ENCODE measurements at regions not wholly inside any gene's neighbourhood (a gene's known extent, or its start where the extent isn't known, plus 50 kb on each side); places are given as distances from the start of the nearest gene placed in this dataset.
A peak's percentile ranks its signal among the peaks of the same experiment; 100 is the strongest.

GRCh38 chr9:95822583-95823431 is 52.7 kb upstream of the ERCC6L2 start:
- DNase-seq (ENCODE audit: low read depth in 2 of 2) = peak in 1 of 2 donors; percentile 77

DNA sequence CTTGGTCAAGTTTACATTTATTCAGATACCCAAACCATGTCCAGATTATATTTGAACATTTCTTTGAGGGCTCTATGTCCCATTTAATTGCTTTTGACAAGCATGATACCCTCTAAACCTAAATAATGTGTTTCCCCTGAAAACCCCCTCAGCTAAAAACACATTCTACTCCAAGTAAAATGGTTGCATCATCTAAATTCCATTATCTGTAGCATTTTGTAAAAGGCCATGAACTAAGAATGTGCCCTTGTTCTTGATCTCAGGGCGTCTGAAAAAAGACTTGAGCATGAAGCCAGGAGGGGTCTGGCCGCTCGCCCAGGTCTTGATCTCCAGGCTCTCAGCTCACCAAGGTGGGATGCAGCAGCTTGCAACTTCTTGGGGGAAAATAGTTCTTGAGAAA is 53.5 kb upstream of the ERCC6L2 start:
- DNase-seq (ENCODE audit: low read depth in 2 of 2) = no peak

DNA sequence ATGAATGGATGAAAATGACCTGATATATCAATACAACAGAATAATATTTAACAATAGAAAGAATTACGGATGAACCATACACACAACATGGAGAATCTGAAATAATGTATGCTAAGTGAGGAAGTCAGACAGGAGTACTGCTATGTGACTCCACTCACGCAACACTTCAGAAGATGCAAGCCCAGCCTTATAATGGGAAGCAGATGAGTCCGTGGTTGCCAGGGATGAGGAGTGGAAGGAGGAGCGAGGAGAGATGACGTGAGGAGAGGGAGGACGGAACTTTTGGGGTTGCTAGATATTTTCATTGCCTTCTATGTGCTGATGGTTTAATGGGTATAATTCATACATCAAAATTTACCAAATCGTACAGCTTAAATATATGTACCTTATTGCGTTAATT is 55.4 kb upstream of the ERCC6L2 start:
- DNase-seq (ENCODE audit: low read depth in 2 of 2) = no peak

DNA sequence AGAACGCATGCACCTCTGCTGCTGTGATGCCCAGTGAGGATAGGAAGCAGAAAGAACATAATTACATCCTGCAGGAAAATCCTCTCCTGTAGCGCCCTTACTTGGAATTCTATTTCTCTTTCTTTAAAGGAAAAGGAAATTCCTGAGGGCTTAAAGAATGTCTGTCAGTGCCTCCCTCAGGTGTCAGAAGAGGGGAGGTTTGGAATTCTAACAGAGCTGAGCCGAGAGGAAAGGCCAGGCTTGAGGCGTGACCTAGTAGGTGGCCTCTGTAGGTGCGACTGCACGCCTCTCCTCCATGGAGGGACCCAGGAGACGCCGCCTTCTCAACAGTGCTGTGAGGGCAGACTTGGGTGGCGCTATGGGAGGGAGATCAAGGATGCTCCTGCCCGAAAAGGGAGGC is 55.9 kb upstream of the ERCC6L2 start:
- no peak for DNase-seq (ENCODE audit: low read depth in 2 of 2)

DNA sequence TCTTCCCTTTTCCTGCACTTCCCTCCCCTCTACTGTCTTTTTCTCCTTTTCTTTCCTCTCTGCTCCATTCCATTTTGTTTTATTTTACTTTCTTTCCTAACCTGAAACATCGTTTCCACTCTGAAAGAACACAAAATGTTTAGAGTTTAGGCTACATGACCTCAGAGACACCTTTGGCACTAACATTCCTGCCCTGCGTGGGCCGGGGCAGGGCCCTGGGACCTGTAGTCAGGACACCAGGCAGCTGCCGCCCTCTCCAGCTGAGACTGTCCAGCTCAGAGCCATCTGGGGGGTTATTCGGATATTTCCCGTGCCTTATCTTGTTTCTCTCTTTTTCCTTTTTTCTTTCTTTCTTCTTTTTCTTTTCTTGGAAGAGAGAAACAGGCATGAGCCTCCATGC is 58.3 kb upstream of the ERCC6L2 start:
- DNase-seq (ENCODE audit: low read depth in 2 of 2) = no peak

- DNase-seq (ENCODE audit: low read depth in 2 of 2) = no peak
These were observed 58.8 kb upstream of the ERCC6L2 start for GRCh38 chr9:95816716-95817115.

DNA sequence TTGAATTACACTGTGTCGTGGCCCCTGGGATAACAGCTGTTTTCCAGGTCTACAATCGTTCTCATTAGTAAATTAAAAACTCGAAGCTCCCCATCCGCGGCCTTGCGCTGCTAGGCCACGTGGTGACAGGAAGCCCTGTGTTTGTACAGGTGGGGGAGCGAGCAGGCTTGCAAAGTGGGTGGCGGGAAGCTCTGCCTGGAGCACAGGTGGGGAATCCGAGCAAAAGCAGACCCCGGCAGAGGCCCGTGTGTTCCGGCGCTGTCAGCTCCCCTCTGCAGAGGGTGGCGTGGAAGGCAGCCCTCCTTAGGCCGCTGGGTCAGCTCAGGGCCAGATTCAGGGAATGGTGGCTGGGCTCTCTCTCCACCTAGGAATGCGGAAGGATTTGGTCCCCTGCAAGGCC is 59.5 kb upstream of the ERCC6L2 start:
- no peak for DNase-seq (ENCODE audit: low read depth in 2 of 2)

DNA sequence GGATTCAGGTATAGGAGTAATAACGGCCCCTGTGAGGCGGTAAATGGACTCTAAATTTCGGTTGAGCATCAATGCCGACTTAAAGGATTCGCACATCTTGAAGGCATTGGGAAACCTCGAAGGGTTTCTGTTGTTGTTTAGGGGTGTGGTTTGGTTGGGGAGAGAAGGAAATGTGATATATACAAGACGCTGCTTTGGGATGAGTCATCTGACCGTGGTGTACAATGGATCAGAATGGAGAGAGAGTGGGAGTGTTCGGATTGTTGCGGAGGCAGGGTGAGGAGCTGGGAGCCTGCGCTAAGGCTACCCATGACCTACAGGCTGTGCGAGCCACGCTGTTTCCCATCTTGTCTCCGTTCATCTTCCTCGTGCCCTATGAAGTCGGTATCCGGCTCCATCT is 60.4 kb upstream of the ERCC6L2 start:
- peak in 1 of 2 donors; percentile 83 for DNase-seq (ENCODE audit: low read depth in 2 of 2)

DNA sequence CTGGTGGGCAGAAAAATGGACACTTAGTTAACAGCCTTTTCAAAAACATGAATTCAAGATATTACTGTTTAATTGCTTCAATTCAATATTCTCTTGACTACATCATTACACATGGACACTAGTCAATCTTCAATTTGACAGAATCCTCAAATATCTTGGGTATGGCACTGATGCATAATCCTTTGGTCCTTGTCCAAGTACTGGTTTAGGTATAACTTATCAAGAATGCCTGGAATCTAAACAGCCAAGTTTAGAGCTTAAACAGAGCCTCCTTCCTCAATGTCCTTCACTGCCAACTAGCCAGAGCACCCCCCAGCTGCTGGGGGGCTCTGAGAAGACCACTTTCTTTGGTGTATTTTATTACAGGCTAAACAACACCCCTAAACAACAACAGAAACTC is 61.6 kb upstream of the ERCC6L2 start:
- no peak for DNase-seq (ENCODE audit: low read depth in 2 of 2)

DNA sequence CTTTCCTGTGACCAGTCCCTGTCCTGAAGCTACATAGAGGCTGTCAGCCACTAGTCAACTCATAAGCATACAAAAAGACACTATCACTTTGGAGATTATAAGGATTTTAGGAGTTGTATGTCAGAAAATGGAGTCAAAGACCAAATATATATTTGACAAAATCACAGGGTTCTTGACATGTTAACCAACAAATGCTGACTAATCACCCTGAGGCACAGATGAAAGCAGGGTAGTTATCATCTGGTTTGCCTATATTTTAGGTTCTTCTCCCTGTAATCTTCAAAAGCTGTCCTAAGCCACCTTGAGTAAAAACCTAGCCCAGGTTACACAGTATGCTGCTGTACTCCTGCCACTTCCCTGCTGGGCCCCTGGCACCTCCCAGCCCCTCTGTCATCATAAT is 64.7 kb upstream of the ERCC6L2 start:
- no peak for DNase-seq (ENCODE audit: low read depth in 2 of 2)

- no peak for DNase-seq (ENCODE audit: low read depth in 2 of 2)
These were observed 65.4 kb upstream of the ERCC6L2 start for GRCh38 chr9:95810133-95810532.

GRCh38 chr9:95809686-95810085 is 65.8 kb upstream of the ERCC6L2 start:
- DNase-seq (ENCODE audit: low read depth in 2 of 2) = no peak

DNA sequence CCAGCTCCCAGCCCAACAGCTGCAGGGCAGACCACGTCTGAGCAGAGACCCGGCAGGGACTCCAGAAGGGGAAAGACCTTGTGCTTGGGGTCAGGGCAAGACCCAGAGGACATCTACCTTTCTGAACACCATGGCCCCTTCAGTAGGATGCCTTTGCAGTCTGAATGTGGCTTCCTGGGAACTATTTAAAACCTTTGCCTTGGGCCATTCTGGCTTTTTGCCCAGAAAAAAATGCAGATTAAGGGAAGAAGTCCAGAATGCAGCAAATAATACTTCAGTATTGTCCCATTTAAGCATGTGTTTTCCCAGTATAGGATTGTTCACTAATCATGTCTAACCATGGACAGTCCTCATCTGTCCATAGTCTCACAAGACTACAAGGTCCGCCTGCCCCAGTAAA is 67.5 kb upstream of the ERCC6L2 start:
- DNase-seq (ENCODE audit: low read depth in 2 of 2) = peak in 1 of 2 donors; percentile 33

DNA sequence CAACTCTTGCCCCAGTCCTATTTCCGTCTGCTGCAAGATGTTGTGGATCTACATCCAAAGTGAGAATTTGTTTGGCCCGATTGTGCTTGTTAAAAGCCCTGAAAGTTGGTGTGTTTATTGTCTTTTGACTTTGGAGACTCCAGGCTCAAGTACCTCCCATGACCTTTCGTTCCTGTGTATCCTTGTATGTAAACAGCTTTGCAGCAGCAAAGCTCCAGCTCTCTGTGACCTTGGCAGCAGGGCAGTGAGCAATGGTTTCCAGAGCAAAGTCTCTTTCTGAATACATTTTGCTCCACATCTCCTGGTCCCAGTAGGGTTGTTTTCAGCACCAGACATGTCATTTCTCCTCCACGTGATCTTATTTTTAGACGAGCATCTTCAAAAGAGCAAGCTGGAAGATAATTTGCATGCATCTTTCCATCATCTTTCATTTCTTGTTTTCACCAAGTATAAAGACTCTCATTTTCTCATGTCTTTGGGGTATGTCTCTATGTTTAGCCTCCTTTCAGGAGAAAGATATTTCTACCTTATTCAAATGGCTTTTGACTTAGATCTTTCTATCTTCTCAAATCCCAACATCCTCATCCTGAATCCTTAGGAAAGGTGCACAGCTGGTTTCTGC is 68.1 kb upstream of the ERCC6L2 start:
- DNase-seq (ENCODE audit: low read depth in 2 of 2) = peak; percentile 65 to 90

DNA sequence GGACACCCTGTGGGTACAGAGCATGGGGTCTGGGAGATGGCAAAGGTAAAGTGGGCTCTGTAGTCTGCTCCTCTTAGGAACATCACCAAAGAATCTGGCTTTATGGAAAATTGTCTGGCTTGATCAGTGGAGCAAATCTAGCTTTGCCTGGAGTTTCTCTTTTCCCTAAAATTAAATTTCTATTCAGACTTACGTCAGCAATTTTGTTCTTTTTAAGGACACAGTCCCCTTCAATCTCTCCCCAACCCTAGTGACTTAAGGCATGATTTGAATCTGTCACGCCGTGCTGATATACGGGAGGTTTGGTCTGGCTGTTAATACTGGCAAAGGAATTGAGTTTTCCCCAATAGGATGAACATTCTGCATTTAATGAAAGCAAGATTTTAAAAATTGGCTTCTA is 72.3 kb upstream of the ERCC6L2 start:
- DNase-seq (ENCODE audit: low read depth in 2 of 2) = no peak

DNA sequence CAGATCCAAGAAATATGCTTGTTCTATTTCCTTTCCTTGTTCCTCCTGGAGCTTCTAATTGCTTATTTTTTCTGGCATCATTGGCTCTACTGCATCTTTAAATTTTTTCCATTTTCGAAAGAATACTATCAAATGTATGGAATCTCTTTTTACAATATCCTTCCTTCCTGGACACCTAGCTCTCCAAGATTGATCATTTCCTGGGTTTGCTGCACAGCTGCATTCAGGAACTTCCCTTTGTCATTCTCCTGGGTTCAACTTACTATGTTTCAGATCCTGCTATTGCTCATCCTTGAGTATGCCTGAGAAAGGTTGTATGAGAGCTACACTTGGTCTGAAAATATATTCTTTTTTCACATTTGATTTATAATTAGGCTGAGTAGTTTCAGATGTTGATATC is 73.7 kb upstream of the ERCC6L2 start:
- peak; percentile 26 to 85 for DNase-seq (ENCODE audit: low read depth in 2 of 2)

DNA sequence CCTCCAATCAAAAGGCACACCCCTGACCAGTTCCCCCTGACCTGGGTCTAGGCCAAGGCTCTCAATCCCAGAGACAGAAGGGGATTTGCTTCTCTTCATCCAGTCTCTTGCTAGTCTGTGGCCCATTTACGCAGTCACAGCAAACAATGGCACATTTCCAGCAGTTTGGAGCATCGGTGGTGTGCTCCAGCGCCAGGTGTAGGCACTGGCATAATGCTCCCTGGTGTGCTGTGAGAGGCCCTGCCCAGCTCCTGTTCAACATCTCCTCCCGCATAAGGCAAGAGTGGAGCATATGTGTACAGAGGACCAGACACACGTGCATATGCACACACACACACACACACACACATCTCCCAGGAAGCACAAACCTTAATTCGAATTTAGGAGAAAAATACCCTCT is 79.5 kb upstream of the ERCC6L2 start:
- no peak for DNase-seq (ENCODE audit: low read depth in 2 of 2)

DNA sequence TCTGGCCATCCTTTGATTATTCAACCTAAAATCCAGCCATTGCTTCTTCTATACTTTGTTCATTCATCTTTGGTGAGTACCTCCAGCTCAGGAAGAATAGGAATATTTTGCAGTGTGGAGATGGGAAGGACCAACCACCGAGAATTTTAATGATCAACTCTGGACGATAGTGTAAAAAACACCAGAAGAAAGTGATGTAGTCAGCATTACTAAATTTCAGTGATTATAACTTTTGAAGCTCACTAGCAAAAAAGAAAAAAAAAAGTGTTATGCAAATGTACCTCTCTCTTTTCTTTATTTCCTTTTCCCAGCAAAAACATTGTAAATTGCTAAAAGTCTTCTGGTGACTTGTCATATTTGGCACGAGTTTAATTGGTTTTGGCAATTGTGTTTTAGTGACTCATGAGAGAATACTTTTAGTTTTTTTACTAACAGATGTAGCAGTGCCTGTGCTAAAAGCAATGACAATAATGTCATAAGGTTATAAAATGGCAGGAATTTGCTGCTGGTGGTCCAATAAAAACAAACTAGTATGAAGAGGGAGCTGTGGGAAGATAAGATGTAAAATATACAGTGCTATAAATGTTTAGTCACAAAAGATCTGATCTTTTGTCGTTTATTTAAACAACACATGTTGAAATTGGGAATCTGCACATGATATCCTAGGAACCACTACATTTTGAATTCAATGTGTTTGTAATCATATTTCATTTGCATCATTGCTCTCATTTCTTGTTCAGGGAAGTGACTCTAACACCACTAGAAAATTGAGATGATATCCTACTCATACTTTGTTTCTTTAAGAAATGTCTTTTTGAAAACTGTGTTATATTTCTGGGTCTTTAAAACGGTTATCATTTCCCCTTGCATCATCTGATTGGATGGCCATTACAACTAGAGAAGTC is 81.3 kb upstream of the ERCC6L2 start:
- DNase-seq (ENCODE audit: low read depth in 2 of 2) = peak; percentile 93 to 97

DNA sequence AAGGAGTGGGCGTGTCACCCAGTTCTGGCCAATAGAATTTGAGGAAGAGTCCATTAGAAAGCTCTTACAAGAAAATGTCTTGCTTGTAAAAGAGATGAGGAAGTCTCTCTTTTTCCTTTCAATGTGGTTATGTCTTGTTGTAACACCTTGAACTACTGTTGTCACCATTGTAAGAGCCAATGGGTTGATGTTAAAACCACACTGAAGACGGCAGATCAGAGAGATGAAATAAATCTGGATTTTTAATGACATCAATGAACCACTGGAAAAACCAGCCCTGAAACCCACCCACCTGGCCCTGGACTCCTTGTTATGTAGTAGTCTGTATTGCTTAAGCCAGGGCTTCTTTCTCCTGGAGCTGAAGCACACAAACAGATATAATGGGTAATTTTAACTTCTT is 83.8 kb upstream of the ERCC6L2 start:
- no peak for DNase-seq (ENCODE audit: low read depth in 2 of 2)

DNA sequence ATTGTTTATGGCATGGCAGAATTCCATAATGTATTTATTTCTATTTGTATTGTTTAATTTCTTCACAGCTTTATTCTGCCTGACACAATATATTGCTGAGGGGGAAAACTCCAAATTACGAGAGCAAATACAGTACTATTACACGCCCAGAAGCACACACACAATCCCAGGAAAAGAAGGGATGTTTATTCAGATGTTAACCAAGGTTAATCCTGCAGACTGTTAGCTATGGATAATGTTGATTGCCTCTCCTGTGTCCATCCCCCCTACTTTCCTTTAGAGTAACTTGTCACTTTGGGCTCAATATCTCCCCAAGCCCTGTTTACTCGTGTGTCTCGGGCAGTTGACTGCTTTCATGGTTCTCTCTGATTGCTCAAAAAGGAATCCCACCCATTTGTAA is 84.2 kb upstream of the ERCC6L2 start:
- no peak for DNase-seq (ENCODE audit: low read depth in 2 of 2)

GRCh38 chr9:95788521-95788991 is 86.9 kb upstream of the ERCC6L2 start:
- DNase-seq (ENCODE audit: low read depth in 2 of 2) = peak in 1 of 2 donors; percentile 80

- no peak for DNase-seq (ENCODE audit: low read depth in 2 of 2)
These were observed 87.5 kb upstream of the ERCC6L2 start for GRCh38 chr9:95788021-95788420.

Measured in lung microvascular endothelial cell (primary cell).